T1000 (cell line): ENCODE measurements at regions not wholly inside any gene's neighbourhood (a gene's known extent, or its start where the extent isn't known, plus 50 kb on each side); places are given as distances from the start of the nearest gene placed in this dataset.

ENCODE experiments used
- DNase-seq: peaks from one replicate; lab custom pipeline; 2025; ENCODE audit warnings: mixed read lengths; lab: John Stamatoyannopoulos, UW

- DNase-seq: no peak
Measured at GRCh38 chr11:42595876-42596275, 715.9 kb upstream of the API5 start.

- DNase-seq: no peak
Measured at GRCh38 chr11:42596576-42597145, 715.1 kb upstream of the API5 start.

GRCh38 chr11:42598341-42598740, 713.5 kb upstream of the API5 start:
- DNase-seq: no peak

GRCh38 chr11:42620796-42621195, 691.0 kb upstream of the API5 start:
- DNase-seq: no peak

- no peak for DNase-seq
Measured at GRCh38 chr11:42625757-42626665, 685.8 kb upstream of the API5 start.

GRCh38 chr11:42631220-42631843, 680.5 kb upstream of the API5 start:
- DNase-seq: no peak

GRCh38 chr11:42646959-42647358, 664.8 kb upstream of the API5 start:
- no peak for DNase-seq

- DNase-seq: no peak
Measured at GRCh38 chr11:42647993-42648392, 663.8 kb upstream of the API5 start.

- no peak for DNase-seq
Measured at GRCh38 chr11:42651621-42652020, 660.2 kb upstream of the API5 start.

- DNase-seq: no peak
Measured at GRCh38 chr11:42657169-42657568, 654.6 kb upstream of the API5 start.

- no peak for DNase-seq
Measured at GRCh38 chr11:42661942-42662341, 649.9 kb upstream of the API5 start.

GRCh38 chr11:42669248-42669976, 642.4 kb upstream of the API5 start:
- no peak for DNase-seq

GRCh38 chr11:42674436-42674835, 637.4 kb upstream of the API5 start:
- no peak for DNase-seq

- no peak for DNase-seq
Measured at GRCh38 chr11:42707541-42707940, 604.3 kb upstream of the API5 start.

GRCh38 chr11:42709216-42709615, 602.6 kb upstream of the API5 start:
- DNase-seq: no peak

GRCh38 chr11:42713279-42713678, 598.5 kb upstream of the API5 start:
- DNase-seq: no peak

- no peak for DNase-seq
Measured at GRCh38 chr11:42713753-42714152, 598.0 kb upstream of the API5 start.

- no peak for DNase-seq
Measured at GRCh38 chr11:42720716-42721563, 590.9 kb upstream of the API5 start.

GRCh38 chr11:42727879-42728278, 583.9 kb upstream of the API5 start:
- DNase-seq: no peak

GRCh38 chr11:42762348-42762747, 549.4 kb upstream of the API5 start:
- no peak for DNase-seq

GRCh38 chr11:42764936-42765335, 546.9 kb upstream of the API5 start:
- DNase-seq: no peak
